ENCODE measurements at regions not wholly inside any gene's neighbourhood (a gene's known extent, or its start where the extent isn't known, plus 50 kb on each side); places are given as distances from the start of the nearest gene placed in this dataset.

- H4K20me1 ChIP-seq (ENCODE audit: insufficient read depth) = no peaks in the 10 kb centered on the region
- no peaks in the 10 kb centered on the region for H3K79me2 ChIP-seq (ENCODE audit: insufficient read depth, low read length)
- no peak overlapping the region for H2AFZ ChIP-seq (ENCODE audit: low read depth, low read length, poor library complexity, severe bottlenecking)
- H3K9me3 ChIP-seq (ENCODE audit: control insufficient read depth in 1 of 2, insufficient read depth in 1 of 2, low read depth in 1 of 2, low read length in 2 of 2) = no peaks in the 10 kb centered on the region
- no peak overlapping the region for H3K9ac ChIP-seq (ENCODE audit: low read length)
- ChIA-PET POLR2A (no interaction called here), RAD21 (ENCODE audit: low non-redundant PET in 1 of 2, low total read pairs in 2 of 2, uncharacterized antibody in 2 of 2, unreplicated experiment in 2 of 2) (no interaction called here), CTCF (no interaction called here)
- intact Hi-C loops (cut with micrococcal nuclease) = no loop called here
- ATAC-seq = no peak
- no peak overlapping the region for H3K4me2 ChIP-seq (ENCODE audit: low read length)
- H3K36me3 ChIP-seq (ENCODE audit: control insufficient read depth in 1 of 2, insufficient read depth in 2 of 2, low read length in 2 of 2) = no peaks in the 10 kb centered on the region
- no peaks in the 10 kb centered on the region for H3K27me3 ChIP-seq (ENCODE audit: insufficient read depth, low read length)
- H3K9me2 ChIP-seq (ENCODE audit: insufficient read depth) = no peaks in the 10 kb centered on the region
- TF ChIP-seq REST (IDR thresholded peaks at IDR 0.05; ENCODE audit: low read depth) (no peak), ATF3 (IDR thresholded peaks at IDR 0.05) (no peak), MAX (IDR thresholded peaks at IDR 0.05) (no peak), CTCF (IDR thresholded peaks at IDR 0.05 in 2 of 3, conservative IDR thresholded peaks at IDR 0.05 in 1 of 3; ENCODE audit: borderline replicate concordance in 1 of 3, insufficient read depth in 1 of 3, low read depth in 2 of 3, low read length in 2 of 3) (no peak), POLR2AphosphoS5 (IDR thresholded peaks at IDR 0.05; ENCODE audit: low read depth, low read length) (no peak)
- no peak for DNase-seq (ENCODE audit: low read depth, low spot score)
- H3K4me1 ChIP-seq (ENCODE audit: control insufficient read depth in 1 of 2, insufficient read depth in 2 of 2, low read length in 2 of 2) = no peaks in the 10 kb centered on the region
- no peak overlapping the region for H3K27ac ChIP-seq (ENCODE audit: low read depth, low read length)
- BruUV-seq (replicated peaks) = no TSS peak
- H3K4me3 ChIP-seq (replicated peaks in 1 of 2; ENCODE audit: low read depth in 1 of 2, low read length in 2 of 2) = no peak overlapping the region
Observed at GRCh38 chr7:138276891-138277290, 183.2 kb upstream of the TRIM24 start.

Measured in HCT116 (cell line).